SK-N-SH treated with all-trans-retinoic acid at 6 μM for 48 hours (cell line): ENCODE measurements at regions not wholly inside any gene's neighbourhood (a gene's known extent, or its start where the extent isn't known, plus 50 kb on each side); places are given as distances from the start of the nearest gene placed in this dataset.

Source experiments
- ATAC-seq: fragments of 200-7000 bp; cut with Tn5 transposase; 3 replicates; pipeline ENCODE4 v1.9.1; 2020; ENCODE audit warnings: mild to moderate bottlenecking, moderate library complexity
- ARNTL ChIP-seq: fragments of 450-650 bp; formaldehyde crosslinking; IDR thresholded peaks from 2 replicates; pipeline ENCODE4 v1.5.0; 2020; ENCODE audit warnings: low read depth, mild to moderate bottlenecking, moderate library complexity, borderline replicate concordance
- BACH2 ChIP-seq: fragments of 250-450 bp; sonication (Bioruptor Pico); IDR thresholded peaks from 2 replicates; pipeline ENCODE4 v1.9.0; 2021; ENCODE audit warnings: mild to moderate bottlenecking, borderline replicate concordance
- CREB5 ChIP-seq: fragments of 250-450 bp; sonication (Bioruptor Pico); IDR thresholded peaks from 2 replicates; pipeline ENCODE4 v1.5.1; 2020; ENCODE audit warnings: low read depth, mild to moderate bottlenecking, moderate library complexity
- CSDC2 ChIP-seq: fragments of 250-450 bp; sonication (Bioruptor Pico); IDR thresholded peaks from 2 replicates; pipeline ENCODE4 v1.5.0; 2020; ENCODE audit warnings: mild to moderate bottlenecking, moderate library complexity
- CSRNP3 ChIP-seq: fragments of 250-450 bp; sonication (Bioruptor Pico); IDR thresholded peaks from 2 replicates; pipeline ENCODE4 v1.5.1; 2021; ENCODE audit warnings: mild to moderate bottlenecking, moderate library complexity
- ESRRG ChIP-seq: fragments of 250-450 bp; sonication (Bioruptor Pico); IDR thresholded peaks from 2 replicates; pipeline ENCODE4 v1.6.1; 2021; ENCODE audit warnings: mild to moderate bottlenecking
- GLIS3 ChIP-seq: fragments of 250-450 bp; sonication (Bioruptor Pico); IDR thresholded peaks from 2 replicates; pipeline ENCODE4 v1.5.0; 2020; ENCODE audit warnings: mild to moderate bottlenecking, moderate library complexity
- ISL1 ChIP-seq: fragments of 250-450 bp; sonication (Bioruptor Pico); IDR thresholded peaks from 2 replicates; pipeline ENCODE4 v2.1.2; 2022; ENCODE audit warnings: mild to moderate bottlenecking, moderate library complexity
- OSR1 ChIP-seq: fragments of 250-450 bp; sonication (Bioruptor Pico); IDR thresholded peaks from 2 replicates; pipeline ENCODE4 v1.8.0; 2022; ENCODE audit warnings: moderate library complexity, mild to moderate bottlenecking, inconsistent platforms
- PATZ1 ChIP-seq: fragments of 250-450 bp; sonication (Bioruptor Pico); IDR thresholded peaks from 2 replicates; pipeline ENCODE4 v1.8.0; 2020; ENCODE audit warnings: mild to moderate bottlenecking, moderate library complexity, borderline replicate concordance
- POU6F1 ChIP-seq: fragments of 250-450 bp; sonication (Bioruptor Pico); IDR thresholded peaks from 2 replicates; pipeline ENCODE4 v1.8.0; 2021; ENCODE audit warnings: low read depth, mild to moderate bottlenecking, moderate library complexity, borderline replicate concordance
- PPARA ChIP-seq: fragments of 250-450 bp; sonication (Bioruptor Pico); IDR thresholded peaks from 2 replicates; pipeline ENCODE4 v1.5.0; 2020; ENCODE audit warnings: mild to moderate bottlenecking, borderline replicate concordance
- RARB ChIP-seq: fragments of 250-450 bp; sonication (Bioruptor Pico); IDR thresholded peaks from 2 replicates; pipeline ENCODE4 v1.8.0; 2021; ENCODE audit warnings: mild to moderate bottlenecking, moderate library complexity
- SNAI2 ChIP-seq: fragments of 250-450 bp; sonication (Bioruptor Pico); IDR thresholded peaks from 2 replicates; pipeline ENCODE4 v1.5.0; 2020; ENCODE audit warnings: mild to moderate bottlenecking, moderate library complexity
- TCF4 ChIP-seq: fragments of 250-450 bp; sonication (Bioruptor Pico); IDR thresholded peaks from 2 replicates; pipeline ENCODE4 v1.8.0; 2021; ENCODE audit warnings: mild to moderate bottlenecking, moderate library complexity, borderline replicate concordance
- TOX ChIP-seq: fragments of 250-450 bp; sonication (Bioruptor Pico); IDR thresholded peaks from 2 replicates; pipeline ENCODE4 v1.8.0; 2021; ENCODE audit warnings: mild to moderate bottlenecking, moderate library complexity, borderline replicate concordance
- TSHZ2 ChIP-seq: fragments of 250-450 bp; sonication (Bioruptor Pico); IDR thresholded peaks from 2 replicates; pipeline ENCODE4 v1.5.0; 2020; ENCODE audit warnings: mild to moderate bottlenecking, moderate library complexity
- ZFP3 ChIP-seq: fragments of 250-450 bp; sonication (Bioruptor Pico); IDR thresholded peaks from 2 replicates; pipeline ENCODE4 v1.5.0; 2020; ENCODE audit warnings: mild to moderate bottlenecking, moderate library complexity
- ZFP30 ChIP-seq: fragments of 450-650 bp; formaldehyde crosslinking; IDR thresholded peaks from 2 replicates; pipeline ENCODE4 v1.5.0; 2022; ENCODE audit warnings: mild to moderate bottlenecking, moderate library complexity
- ZNF565 ChIP-seq: fragments of 450-650 bp; formaldehyde crosslinking; conservative IDR thresholded peaks from 2 replicates; pipeline ENCODE4 v1.5.0; 2020; ENCODE audit warnings: low read depth, mild to moderate bottlenecking, moderate library complexity
- ZNF70 ChIP-seq: fragments of 450-650 bp; formaldehyde crosslinking; IDR thresholded peaks from 2 replicates; pipeline ENCODE4 v1.5.0; 2020; ENCODE audit warnings: mild to moderate bottlenecking, moderate library complexity
- ZNF8 ChIP-seq: fragments of 450-650 bp; formaldehyde crosslinking; IDR thresholded peaks from 2 replicates; pipeline ENCODE4 v1.5.0; 2020; ENCODE audit warnings: mild to moderate bottlenecking, moderate library complexity

GRCh38 chr3:31384117-31384516, 148.6 kb upstream of the STT3B start (continued):
- TF ChIP-seq PATZ1 (CRISPR knock-in tag), result no peak

- TF ChIP-seq CSDC2 (CRISPR knock-in tag) (no peak), BACH2 (CRISPR knock-in tag) (no peak), ZFP30 (CRISPR knock-in tag) (no peak), TOX (CRISPR knock-in tag) (no peak), TCF4 (CRISPR knock-in tag) (no peak), PATZ1 (CRISPR knock-in tag) (no peak), GLIS3 (no peak), SNAI2 (CRISPR knock-in tag) (no peak), TSHZ2 (CRISPR knock-in tag) (no peak), RARB (no peak), OSR1 (CRISPR knock-in tag) (no peak), ISL1 (CRISPR knock-in tag) (no peak), ESRRG (CRISPR knock-in tag) (no peak), ARNTL (no peak), ZNF70 (CRISPR knock-in tag) (no peak), ZNF565 (CRISPR knock-in tag) (no peak), PPARA (no peak), ZNF8 (no peak)
- no peak for ATAC-seq
These were observed 142.8 kb upstream of the STT3B start for GRCh38 chr3:31389939-31390338.

- TF ChIP-seq ESRRG (CRISPR knock-in tag) (no peak), TOX (CRISPR knock-in tag) (no peak), TCF4 (CRISPR knock-in tag) (no peak), CSDC2 (CRISPR knock-in tag) (no peak), ARNTL (no peak), ZNF565 (CRISPR knock-in tag) (no peak), ISL1 (CRISPR knock-in tag) (no peak), ZNF70 (CRISPR knock-in tag) (no peak), ZFP30 (CRISPR knock-in tag) (no peak), ZFP3 (no peak), POU6F1 (CRISPR knock-in tag) (no peak), RARB (no peak), OSR1 (CRISPR knock-in tag) (no peak), BACH2 (CRISPR knock-in tag) (no peak), PPARA (no peak), SNAI2 (CRISPR knock-in tag) (no peak), CSRNP3 (CRISPR knock-in tag) (no peak), GLIS3 (no peak), CREB5 (no peak)
- ATAC-seq, result no peak
These were observed 142.3 kb upstream of the STT3B start for GRCh38 chr3:31390466-31390865.
